NCI-H1105 treated with DMSO at 0.1 percent for 48 hours (cell line): ENCODE measurements at regions not wholly inside any gene's neighbourhood (a gene's known extent, or its start where the extent isn't known, plus 50 kb on each side); places are given as distances from the start of the nearest gene placed in this dataset.
"Not testable (repeated sequence)": the region's sequence is repeated elsewhere in the genome, so short reads cannot be mapped to it uniquely, and the experiment has no call there.

Experiments used
- DNase-seq: peaks from one replicate; lab custom pipeline; 2025; lab: John Stamatoyannopoulos, UW

- no peak for DNase-seq
These were observed 272.9 kb downstream of the KLHL13 start for GRCh38 chrX:117843749-117844148.

GRCh38 chrX:117840645-117841044, 276.0 kb downstream of the KLHL13 start:
- DNase-seq = no peak

- no peak for DNase-seq
These were observed 277.1 kb downstream of the KLHL13 start for GRCh38 chrX:117839544-117839943.

GRCh38 chrX:117838581-117839331, 277.9 kb downstream of the KLHL13 start:
- no peak for DNase-seq

- DNase-seq = no peak
These were observed 281.6 kb downstream of the KLHL13 start for GRCh38 chrX:117835034-117835433.

- no peak for DNase-seq
These were observed 282.5 kb downstream of the KLHL13 start for GRCh38 chrX:117834076-117834475.

- DNase-seq = not testable (repeated sequence)
These were observed 295.1 kb downstream of the KLHL13 start for GRCh38 chrX:117821472-117821871.

GRCh38 chrX:117808426-117808825, 308.2 kb downstream of the KLHL13 start:
- DNase-seq = no peak

GRCh38 chrX:117803463-117803862, 313.1 kb downstream of the KLHL13 start:
- no peak for DNase-seq

GRCh38 chrX:117788339-117788738, 328.3 kb downstream of the KLHL13 start:
- DNase-seq = no peak

- no peak for DNase-seq
These were observed 345.2 kb downstream of the KLHL13 start for GRCh38 chrX:117771384-117771783.

GRCh38 chrX:117768861-117769604, 347.6 kb downstream of the KLHL13 start:
- no peak for DNase-seq

GRCh38 chrX:117765211-117765610, 351.4 kb downstream of the KLHL13 start:
- no peak for DNase-seq

GRCh38 chrX:117752745-117753144, 363.9 kb downstream of the KLHL13 start:
- no peak for DNase-seq

- DNase-seq = no peak
These were observed 365.5 kb downstream of the KLHL13 start for GRCh38 chrX:117751155-117751554.

- DNase-seq = no peak
These were observed 371.7 kb downstream of the KLHL13 start for GRCh38 chrX:117744958-117745357.

- DNase-seq = peak; percentile 14
These were observed 372.9 kb downstream of the KLHL13 start for GRCh38 chrX:117743469-117744251.

GRCh38 chrX:117713411-117713810, 403.2 kb downstream of the KLHL13 start:
- no peak for DNase-seq

- peak; percentile 11 for DNase-seq
These were observed 404.8 kb downstream of the KLHL13 start for GRCh38 chrX:117711782-117712181.

GRCh38 chrX:117707948-117708743, 408.5 kb downstream of the KLHL13 start:
- DNase-seq = no peak

- no peak for DNase-seq
These were observed 415.6 kb downstream of the KLHL13 start for GRCh38 chrX:117701050-117701449.

- no peak for DNase-seq
These were observed 426.7 kb downstream of the KLHL13 start for GRCh38 chrX:117689956-117690355.
